ENCODE measurements at regions not wholly inside any gene's neighbourhood (a gene's known extent, or its start where the extent isn't known, plus 50 kb on each side); places are given as distances from the start of the nearest gene placed in this dataset.

DNA sequence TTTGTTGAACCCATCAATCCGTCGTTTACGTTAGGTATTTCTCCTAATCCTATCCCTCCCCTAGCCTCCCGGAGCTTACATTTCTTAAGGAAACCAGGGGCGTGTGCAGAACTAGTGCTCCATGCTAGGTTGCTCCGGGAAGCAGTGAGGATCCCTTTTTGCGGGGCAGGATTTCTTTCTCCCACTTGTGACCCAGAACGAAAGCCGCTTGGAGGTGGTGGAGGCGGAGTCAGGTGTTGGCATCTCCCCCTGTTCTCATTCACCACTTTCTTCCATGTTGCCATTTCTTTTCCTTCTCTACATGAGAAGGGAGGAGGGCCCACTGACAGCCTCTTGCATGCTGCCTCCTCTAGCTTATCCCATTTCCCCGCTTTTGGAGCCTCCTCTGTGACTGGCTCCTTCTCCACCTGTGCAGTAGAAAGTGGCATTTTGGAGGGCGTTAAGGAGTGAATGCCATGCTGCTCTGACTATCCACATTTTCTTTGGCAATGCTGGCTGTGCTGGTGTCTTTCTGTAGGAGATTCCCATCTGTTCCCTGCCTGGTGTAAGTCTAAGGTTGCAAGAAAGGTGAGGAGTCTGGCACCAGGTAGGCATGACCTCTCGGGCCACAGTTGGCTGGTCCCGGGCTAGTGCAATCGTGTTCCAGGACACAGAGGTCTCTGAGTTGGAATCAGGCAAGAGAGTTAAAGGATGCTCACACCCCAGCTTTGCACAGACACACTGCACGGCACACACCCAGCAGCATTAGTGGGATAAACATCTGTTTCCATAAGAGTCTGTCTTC lies 89.5 kb downstream of the ACKR3 start:
- in situ Hi-C loops (cut with MboI; ENCODE audit: low sequenced_read_pairs, unreplicated experiment): no loop called here
- no peak for DNase-seq (ENCODE audit: low spot score)
- TF ChIP-seq, protein P1, sequence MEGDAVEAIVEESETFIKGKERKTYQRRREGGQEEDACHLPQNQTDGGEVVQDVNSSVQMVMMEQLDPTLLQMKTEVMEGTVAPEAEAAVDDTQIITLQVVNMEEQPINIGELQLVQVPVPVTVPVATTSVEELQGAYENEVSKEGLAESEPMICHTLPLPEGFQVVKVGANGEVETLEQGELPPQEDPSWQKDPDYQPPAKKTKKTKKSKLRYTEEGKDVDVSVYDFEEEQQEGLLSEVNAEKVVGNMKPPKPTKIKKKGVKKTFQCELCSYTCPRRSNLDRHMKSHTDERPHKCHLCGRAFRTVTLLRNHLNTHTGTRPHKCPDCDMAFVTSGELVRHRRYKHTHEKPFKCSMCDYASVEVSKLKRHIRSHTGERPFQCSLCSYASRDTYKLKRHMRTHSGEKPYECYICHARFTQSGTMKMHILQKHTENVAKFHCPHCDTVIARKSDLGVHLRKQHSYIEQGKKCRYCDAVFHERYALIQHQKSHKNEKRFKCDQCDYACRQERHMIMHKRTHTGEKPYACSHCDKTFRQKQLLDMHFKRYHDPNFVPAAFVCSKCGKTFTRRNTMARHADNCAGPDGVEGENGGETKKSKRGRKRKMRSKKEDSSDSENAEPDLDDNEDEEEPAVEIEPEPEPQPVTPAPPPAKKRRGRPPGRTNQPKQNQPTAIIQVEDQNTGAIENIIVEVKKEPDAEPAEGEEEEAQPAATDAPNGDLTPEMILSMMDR (IDR thresholded peaks at IDR 0.05; ENCODE audit: borderline replicate concordance, control extremely low read depth, extremely low read depth, insufficient read depth, missing control alignments): no peak

DNA sequence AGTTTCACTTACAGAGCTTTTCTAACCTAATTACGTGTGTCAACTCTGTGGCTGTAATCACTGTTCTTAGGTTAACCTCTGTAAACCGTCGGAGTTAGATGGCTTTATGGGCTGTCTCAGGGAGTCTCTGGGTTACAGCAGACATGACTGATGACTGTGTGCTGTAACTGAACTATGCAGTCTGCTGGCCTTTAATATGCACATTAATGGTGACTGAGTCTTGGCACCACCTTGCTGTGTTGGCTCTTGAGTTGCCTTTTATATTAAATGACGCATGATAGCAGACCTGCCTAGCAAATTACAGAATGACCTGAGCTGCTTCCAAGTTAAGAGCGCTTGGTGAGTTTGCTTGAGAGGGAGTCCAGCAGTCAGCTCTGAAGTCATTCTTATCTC lies 90.1 kb downstream of the ACKR3 start:
- no peak for DNase-seq (ENCODE audit: low spot score)
- in situ Hi-C loops (cut with MboI; ENCODE audit: low sequenced_read_pairs, unreplicated experiment): no loop called here
- TF ChIP-seq, protein P1 (IDR thresholded peaks at IDR 0.05; ENCODE audit: borderline replicate concordance, control extremely low read depth, extremely low read depth, insufficient read depth, missing control alignments): no peak

DNA sequence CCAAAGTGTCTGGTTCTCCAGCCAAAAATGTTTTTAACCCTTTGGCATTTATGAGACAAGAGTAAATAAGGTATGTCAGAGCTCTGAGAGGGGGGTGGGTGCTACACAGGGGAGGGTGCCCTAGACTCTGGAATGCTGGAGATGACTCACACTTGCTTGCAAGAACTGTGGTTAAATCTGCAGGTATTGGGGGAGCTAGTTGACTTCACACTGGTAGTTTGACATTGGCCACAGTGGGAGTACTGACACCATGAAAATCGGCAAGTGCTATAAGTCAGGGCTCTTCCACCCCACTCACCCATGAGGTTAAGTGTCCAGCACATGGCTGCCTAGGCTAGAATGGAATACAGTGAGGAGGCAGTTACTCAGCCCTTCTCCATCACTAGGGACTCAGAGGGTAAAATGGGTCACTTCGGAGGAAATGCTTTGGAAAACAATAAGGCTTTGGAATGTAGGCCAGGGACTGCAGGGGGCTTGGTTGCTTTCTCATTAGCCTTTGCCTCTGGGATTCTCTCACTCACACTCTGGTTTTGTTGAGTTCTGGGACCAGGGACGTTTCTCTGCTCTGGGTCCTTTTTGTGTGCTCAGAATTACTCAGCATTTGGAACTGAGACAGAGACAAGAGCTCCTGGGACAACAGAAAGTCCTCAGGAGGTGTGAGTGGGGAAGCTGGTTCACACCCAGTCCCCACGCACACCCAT lies 91.6 kb downstream of the ACKR3 start:
- in situ Hi-C loops (cut with MboI; ENCODE audit: low sequenced_read_pairs, unreplicated experiment): no loop called here
- TF ChIP-seq, protein P1 (IDR thresholded peaks at IDR 0.05; ENCODE audit: borderline replicate concordance, control extremely low read depth, extremely low read depth, insufficient read depth, missing control alignments): no peak
- DNase-seq (ENCODE audit: low spot score): no peak

DNA sequence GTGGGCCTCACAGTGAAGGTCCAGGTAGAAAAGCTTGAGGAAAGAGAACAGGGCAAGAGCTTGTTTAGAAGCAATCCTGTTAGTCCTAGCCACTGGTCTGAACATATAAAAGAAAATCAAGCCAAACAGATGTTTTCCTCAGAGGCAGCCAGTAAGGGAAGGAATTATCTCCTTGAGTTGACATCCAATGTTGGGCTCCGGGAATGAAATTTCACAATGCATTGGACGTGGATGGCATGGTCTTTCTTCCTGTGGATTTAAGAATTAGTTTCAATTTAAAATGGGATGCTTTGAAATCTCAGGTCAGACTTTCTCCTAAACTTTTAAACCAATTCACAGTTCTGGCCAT lies 92.1 kb downstream of the ACKR3 start:
- in situ Hi-C loops (cut with MboI; ENCODE audit: low sequenced_read_pairs, unreplicated experiment): no loop called here
- DNase-seq (ENCODE audit: low spot score): no peak
- TF ChIP-seq, protein P1 (IDR thresholded peaks at IDR 0.05; ENCODE audit: borderline replicate concordance, control extremely low read depth, extremely low read depth, insufficient read depth, missing control alignments): no peak

DNA sequence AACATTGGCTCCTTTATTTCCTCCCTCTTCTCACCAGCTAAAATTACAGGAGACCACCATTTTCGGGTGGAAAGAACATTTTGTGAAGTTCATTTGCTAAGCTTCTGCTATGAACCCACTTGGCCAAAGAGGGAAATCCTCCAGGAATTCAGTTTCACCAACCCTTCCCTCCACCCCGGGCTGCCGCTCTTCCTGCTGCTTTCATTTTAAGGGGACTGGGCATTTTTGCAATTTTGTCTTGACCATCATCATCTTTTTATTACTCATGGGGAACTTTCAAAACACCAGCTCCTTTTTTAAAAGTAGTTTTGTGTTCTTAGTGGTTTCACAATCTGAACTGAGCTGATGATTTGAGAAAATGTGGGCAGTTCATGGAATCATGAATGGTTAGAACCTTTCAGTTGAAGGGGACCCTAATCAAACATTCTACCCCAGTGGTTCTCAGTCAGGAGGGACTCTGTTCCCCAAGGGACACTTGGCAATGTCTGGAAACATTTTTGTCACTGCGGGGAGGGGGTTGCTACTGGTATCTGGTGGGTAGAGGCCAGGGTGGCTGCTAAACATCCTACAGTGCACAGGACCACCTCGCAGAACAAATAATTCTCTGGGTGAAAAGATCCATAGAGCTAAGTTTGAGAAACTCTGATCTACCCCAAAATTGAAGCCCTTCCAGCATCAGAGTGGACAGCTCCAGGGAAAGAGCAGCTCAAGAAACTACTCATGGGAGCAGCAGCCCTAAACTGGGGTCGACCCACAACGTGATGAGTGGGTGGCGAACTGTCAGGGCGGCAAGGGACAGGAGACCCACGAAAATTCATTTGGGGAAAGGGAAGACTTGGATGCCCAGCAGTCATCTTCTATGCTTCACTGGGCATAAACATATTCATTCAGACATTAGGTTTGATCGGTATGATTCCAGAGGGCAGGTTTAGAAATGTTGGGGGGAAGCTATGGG lies 92.9 kb downstream of the ACKR3 start:
- TF ChIP-seq, protein P1 (IDR thresholded peaks at IDR 0.05; ENCODE audit: borderline replicate concordance, control extremely low read depth, extremely low read depth, insufficient read depth, missing control alignments): no peak
- in situ Hi-C loops (cut with MboI; ENCODE audit: low sequenced_read_pairs, unreplicated experiment): no loop called here
- DNase-seq (ENCODE audit: low spot score): no peak

Measured in GM13976 (cell line).